ENCODE measurements at regions not wholly inside any gene's neighbourhood (a gene's known extent, or its start where the extent isn't known, plus 50 kb on each side); places are given as distances from the start of the nearest gene placed in this dataset.

DNA sequence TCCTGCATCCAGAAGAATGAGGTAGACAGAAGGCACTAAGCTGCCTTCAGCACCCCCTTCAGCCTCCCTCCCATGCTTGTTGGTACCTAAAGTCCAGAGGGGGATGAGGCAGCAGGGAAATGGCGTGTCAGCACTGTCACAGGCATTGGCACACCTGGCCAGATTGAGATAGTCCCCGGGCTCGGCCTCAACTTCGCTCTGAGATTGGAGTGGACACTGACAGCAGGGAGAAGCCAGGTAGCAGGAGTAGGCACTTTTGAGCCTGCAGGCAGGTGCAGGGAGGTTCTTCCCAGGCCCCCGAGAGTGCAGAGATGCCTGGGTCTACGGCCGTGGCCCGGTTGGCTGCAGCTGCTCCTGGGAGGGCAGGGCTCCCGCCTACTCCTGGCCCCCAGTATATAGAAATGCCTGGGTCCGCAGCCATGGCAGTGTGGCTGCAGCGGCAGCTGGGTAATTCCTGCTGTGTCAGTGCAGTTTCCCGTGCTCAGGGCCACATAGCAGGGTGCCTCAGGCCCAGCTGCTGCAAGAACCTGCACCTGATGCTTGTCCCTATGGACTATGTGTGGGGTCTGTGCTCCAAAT is 160.3 kb downstream of the SLITRK6 start:
- TF ChIP-seq, protein P1, sequence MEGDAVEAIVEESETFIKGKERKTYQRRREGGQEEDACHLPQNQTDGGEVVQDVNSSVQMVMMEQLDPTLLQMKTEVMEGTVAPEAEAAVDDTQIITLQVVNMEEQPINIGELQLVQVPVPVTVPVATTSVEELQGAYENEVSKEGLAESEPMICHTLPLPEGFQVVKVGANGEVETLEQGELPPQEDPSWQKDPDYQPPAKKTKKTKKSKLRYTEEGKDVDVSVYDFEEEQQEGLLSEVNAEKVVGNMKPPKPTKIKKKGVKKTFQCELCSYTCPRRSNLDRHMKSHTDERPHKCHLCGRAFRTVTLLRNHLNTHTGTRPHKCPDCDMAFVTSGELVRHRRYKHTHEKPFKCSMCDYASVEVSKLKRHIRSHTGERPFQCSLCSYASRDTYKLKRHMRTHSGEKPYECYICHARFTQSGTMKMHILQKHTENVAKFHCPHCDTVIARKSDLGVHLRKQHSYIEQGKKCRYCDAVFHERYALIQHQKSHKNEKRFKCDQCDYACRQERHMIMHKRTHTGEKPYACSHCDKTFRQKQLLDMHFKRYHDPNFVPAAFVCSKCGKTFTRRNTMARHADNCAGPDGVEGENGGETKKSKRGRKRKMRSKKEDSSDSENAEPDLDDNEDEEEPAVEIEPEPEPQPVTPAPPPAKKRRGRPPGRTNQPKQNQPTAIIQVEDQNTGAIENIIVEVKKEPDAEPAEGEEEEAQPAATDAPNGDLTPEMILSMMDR (IDR thresholded peaks at IDR 0.05; ENCODE audit: insufficient read depth, low read length) = no peak
- TF ChIP-seq SPI1 (IDR thresholded peaks at IDR 0.05; ENCODE audit: borderline replicate concordance, low read depth) (no peak), POLR2AphosphoS5 (IDR thresholded peaks at IDR 0.05; ENCODE audit: low read depth) (no peak), GABPA (IDR thresholded peaks at IDR 0.05; ENCODE audit: low read depth) (no peak)
- TF ChIP-seq, protein P2, sequence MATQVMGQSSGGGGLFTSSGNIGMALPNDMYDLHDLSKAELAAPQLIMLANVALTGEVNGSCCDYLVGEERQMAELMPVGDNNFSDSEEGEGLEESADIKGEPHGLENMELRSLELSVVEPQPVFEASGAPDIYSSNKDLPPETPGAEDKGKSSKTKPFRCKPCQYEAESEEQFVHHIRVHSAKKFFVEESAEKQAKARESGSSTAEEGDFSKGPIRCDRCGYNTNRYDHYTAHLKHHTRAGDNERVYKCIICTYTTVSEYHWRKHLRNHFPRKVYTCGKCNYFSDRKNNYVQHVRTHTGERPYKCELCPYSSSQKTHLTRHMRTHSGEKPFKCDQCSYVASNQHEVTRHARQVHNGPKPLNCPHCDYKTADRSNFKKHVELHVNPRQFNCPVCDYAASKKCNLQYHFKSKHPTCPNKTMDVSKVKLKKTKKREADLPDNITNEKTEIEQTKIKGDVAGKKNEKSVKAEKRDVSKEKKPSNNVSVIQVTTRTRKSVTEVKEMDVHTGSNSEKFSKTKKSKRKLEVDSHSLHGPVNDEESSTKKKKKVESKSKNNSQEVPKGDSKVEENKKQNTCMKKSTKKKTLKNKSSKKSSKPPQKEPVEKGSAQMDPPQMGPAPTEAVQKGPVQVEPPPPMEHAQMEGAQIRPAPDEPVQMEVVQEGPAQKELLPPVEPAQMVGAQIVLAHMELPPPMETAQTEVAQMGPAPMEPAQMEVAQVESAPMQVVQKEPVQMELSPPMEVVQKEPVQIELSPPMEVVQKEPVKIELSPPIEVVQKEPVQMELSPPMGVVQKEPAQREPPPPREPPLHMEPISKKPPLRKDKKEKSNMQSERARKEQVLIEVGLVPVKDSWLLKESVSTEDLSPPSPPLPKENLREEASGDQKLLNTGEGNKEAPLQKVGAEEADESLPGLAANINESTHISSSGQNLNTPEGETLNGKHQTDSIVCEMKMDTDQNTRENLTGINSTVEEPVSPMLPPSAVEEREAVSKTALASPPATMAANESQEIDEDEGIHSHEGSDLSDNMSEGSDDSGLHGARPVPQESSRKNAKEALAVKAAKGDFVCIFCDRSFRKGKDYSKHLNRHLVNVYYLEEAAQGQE (IDR thresholded peaks at IDR 0.05; ENCODE audit: insufficient replicate concordance, low read depth) = no peak
